C4-2B (cell line): ENCODE measurements at regions not wholly inside any gene's neighbourhood (a gene's known extent, or its start where the extent isn't known, plus 50 kb on each side); places are given as distances from the start of the nearest gene placed in this dataset.
"Not testable (repeated sequence)": the region's sequence is repeated elsewhere in the genome, so short reads cannot be mapped to it uniquely, and the experiment has no call there.

Source experiments
- CTCF ChIP-seq: fragments of 450-650 bp; conservative IDR thresholded peaks from 2 replicates; pipeline ENCODE4 v1.5.1; 2017; ENCODE audit warnings: mild to moderate bottlenecking
- ZFX ChIP-seq: fragments of 450-650 bp; IDR thresholded peaks from 2 replicates; pipeline ENCODE4 v1.6.1; 2017

GRCh38 chr5:135143682-135144081, 109.7 kb upstream of the PITX1 start:
- not testable (repeated sequence) for TF ChIP-seq CTCF, ZFX
